Stomach (tissue), 8 donors: ENCODE measurements at regions not wholly inside any gene's neighbourhood (a gene's known extent, or its start where the extent isn't known, plus 50 kb on each side); places are given as distances from the start of the nearest gene placed in this dataset.
A peak's percentile ranks its signal among the peaks of the same experiment; 100 is the strongest.

ENCODE experiments used
- DNase-seq, 2 donors: peaks; one replicate each; pipeline versions ENCODE4 v3.0.0 to v3.0.0-alpha.2; 2013 to 2019
- H3K27ac ChIP-seq, 5 donors: fragments of 200-600 bp in 4 of 5; sonication (generic) in 4 of 5; one replicate each; pipeline ENCODE4 v1.5.1; 2013 to 2019; ENCODE audit warnings: mild to moderate bottlenecking in 1 of 5, moderate library complexity in 1 of 5
- H3K27me3 ChIP-seq, 3 donors: fragments of 200-600 bp; sonication (generic); one replicate each; pipeline ENCODE4 v1.5.1; 2017 to 2019; ENCODE audit warnings: mixed run types in 1 of 3
- H3K36me3 ChIP-seq, 4 donors: fragments of 200-600 bp; sonication (generic); 1 replicate in 3 of 4; 2 replicates in 1 of 4; pipeline ENCODE4 v1.5.1; 2016 to 2019
- H3K4me1 ChIP-seq, 4 donors: fragments of 200-600 bp; sonication (generic); one replicate each; pipeline ENCODE4 v1.5.1; 2016 to 2019
- H3K4me3 ChIP-seq, 4 donors: fragments of 200-600 bp; sonication (generic) in 3 of 4; one replicate each; pipeline ENCODE4 v1.5.1; 2016 to 2019; ENCODE audit warnings: mild to moderate bottlenecking in 1 of 4
- H3K9me3 ChIP-seq, 4 donors: fragments of 200-600 bp; sonication (generic); one replicate each; pipeline ENCODE4 v1.5.1; 2016 to 2019
- CTCF ChIP-seq, 7 experiments: fragments of 450-650 bp in 4 of 7; fragments of 200-600 bp in 3 of 7; sonication (generic) in 3 of 7; IDR thresholded peaks; one replicate each; pipeline ENCODE4 v1.5.1; 2016 to 2019; ENCODE audit warnings: antibody characterized with exemption in 7 of 7, control low read depth in 2 of 7, mild to moderate bottlenecking in 1 of 7
- EP300 ChIP-seq: sonication (generic); formaldehyde crosslinking; IDR thresholded peaks from one replicate; pipeline ENCODE4 v1.6.1; 2017; ENCODE audit warnings: antibody characterized with exemption
- POLR2A ChIP-seq, 4 donors: fragments of 450-650 bp; IDR thresholded peaks; one replicate each; pipeline ENCODE4 v1.6.1; 2016; ENCODE audit warnings: antibody characterized with exemption in 4 of 4, control low read depth in 2 of 4, mild to moderate bottlenecking in 1 of 4, moderate library complexity in 1 of 4
- POLR2AphosphoS5 ChIP-seq, 3 donors: sonication (generic); formaldehyde crosslinking; IDR thresholded peaks; one replicate each; pipeline ENCODE4 v1.6.1; 2016; ENCODE audit warnings: antibody characterized with exemption in 3 of 3
- whole genome bisulfite sequencing, 5 donors: extraction: QIAGEN DNeasy Blood & Tissue Kit in 3 of 5; methylation state at CpG; one replicate each; pipeline versions ENCODE4 v1.1.5 to v1.1.7; 2013 to 2018; 5-methylcytosine and 5-hydroxymethylcytosine counted together
- intact Hi-C: fragments of 100-400 bp; cut with DNase I; formaldehyde crosslinking; loops from one replicate; pipeline ENCODE4 v1.15.1; 2023; ENCODE audit warnings: low total_unique reads
- donor health status: healthy with polysubstance abuse.
- donor health status: Bipolar disorder and iron deficiency.
- donor health status: healthy.

GRCh38 chr1:61602663-61603062 is 122.3 kb downstream of the TM2D1 start:
- WGBS, 5 donors: 56 to 97% (median 84%) methylated on average over 3 of the region's 3 CpGs
- TF ChIP-seq CTCF (IDR thresholded peaks at IDR 0.05): no peak
- no peak for TF ChIP-seq EP300
- TF ChIP-seq POLR2AphosphoS5 (IDR thresholded peaks at IDR 0.05): no peak
- no peak for TF ChIP-seq POLR2A (IDR thresholded peaks at IDR 0.05)

DNA sequence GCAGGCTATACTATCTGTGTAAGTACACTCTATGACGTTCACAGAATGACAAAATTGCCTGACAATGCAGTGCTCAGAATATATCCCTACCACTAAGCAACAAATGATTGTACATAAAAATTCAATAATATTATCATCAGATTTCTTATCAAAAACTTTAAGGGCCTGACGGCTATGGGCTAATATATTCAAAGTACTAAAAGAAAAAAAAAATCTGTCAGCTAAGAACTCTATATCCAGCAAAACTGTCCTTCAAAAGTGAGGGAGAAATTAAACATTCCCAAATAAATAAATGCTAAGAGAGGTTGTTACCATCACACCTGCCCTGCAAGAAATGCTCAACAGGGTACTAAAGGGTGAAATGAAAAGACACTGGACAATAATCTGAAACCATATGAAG is 127.3 kb downstream of the TM2D1 start:
- DNase-seq: no peak
- Histone ChIP-seq H3K36me3 (no peaks in the 10 kb centered on the region), H3K4me1 (no peaks in the 10 kb centered on the region), H3K9me3 (peaks cover 0 to 12% (median 0%) of the 10 kb centered on the region in 4 donors), H3K4me3 (no peak overlapping the region), H3K27ac (no peak overlapping the region), H3K27me3 (no peaks in the 10 kb centered on the region)
- WGBS, 5 donors: 88 to 96% (median 94%) methylated on average over 2 of the region's 2 CpGs
- no peak for TF ChIP-seq POLR2A (IDR thresholded peaks at IDR 0.05)
- no peak for TF ChIP-seq EP300
- TF ChIP-seq POLR2AphosphoS5 (IDR thresholded peaks at IDR 0.05): no peak
- no peak for TF ChIP-seq CTCF (IDR thresholded peaks at IDR 0.05)
- intact Hi-C loops: no loop called here

More at GRCh38 chr1:61602663-61603062, 122.3 kb downstream of the TM2D1 start:
- no peaks in the 10 kb centered on the region for H3K36me3 ChIP-seq
- no peak overlapping the region for H3K27ac ChIP-seq
- no peaks in the 10 kb centered on the region for H3K27me3 ChIP-seq
- intact Hi-C loops: no loop called here
- H3K4me3 ChIP-seq: no peak overlapping the region
- peaks cover 0 to 6% (median 0%) of the 10 kb centered on the region in 4 donors for H3K9me3 ChIP-seq
- DNase-seq: no peak
- H3K4me1 ChIP-seq: no peaks in the 10 kb centered on the region

GRCh38 chr1:61593331-61593730 is 131.6 kb downstream of the TM2D1 start:
- 92 to 97% (median 95%) methylated on average over 4 of the region's 4 CpGs for WGBS, 5 donors
- no peak overlapping the region for H3K4me3 ChIP-seq
- H3K4me1 ChIP-seq: no peaks in the 10 kb centered on the region
- no peaks in the 10 kb centered on the region for H3K27me3 ChIP-seq
- intact Hi-C loops: no loop called here
- TF ChIP-seq CTCF (IDR thresholded peaks at IDR 0.05) (no peak), EP300 (no peak), POLR2A (IDR thresholded peaks at IDR 0.05) (no peak), POLR2AphosphoS5 (IDR thresholded peaks at IDR 0.05) (no peak)
- H3K27ac ChIP-seq: no peak overlapping the region
- H3K36me3 ChIP-seq: no peaks in the 10 kb centered on the region
- DNase-seq: no peak
- peaks cover 0 to 12% (median 0%) of the 10 kb centered on the region in 4 donors for H3K9me3 ChIP-seq

- Histone ChIP-seq H3K9me3 (no peaks in the 10 kb centered on the region), H3K27ac (peak overlapping the region in 4 of 5 donors; percentile 10 to 60 (median 36)), H3K4me1 (no peaks in the 10 kb centered on the region), H3K4me3 (peak overlapping the region in 2 of 4 donors; percentile 5 to 22), H3K36me3 (no peaks in the 10 kb centered on the region), H3K27me3 (no peaks in the 10 kb centered on the region)
- TF ChIP-seq EP300 (no peak), POLR2A (IDR thresholded peaks at IDR 0.05) (no peak), POLR2AphosphoS5 (IDR thresholded peaks at IDR 0.05) (peak in 1 of 3 donors; percentile 27)
- DNase-seq: no peak
- WGBS, 5 donors: 72 to 81% (median 77%) methylated on average over 9 of the region's 9 CpGs
- intact Hi-C loops: no loop called here
Measured at GRCh38 chr1:61591351-61591750, 133.6 kb downstream of the TM2D1 start.
